HG02970 (cell line): ENCODE measurements at regions not wholly inside any gene's neighbourhood (a gene's known extent, or its start where the extent isn't known, plus 50 kb on each side); places are given as distances from the start of the nearest gene placed in this dataset.
"Not testable (repeated sequence)": the region's sequence is repeated elsewhere in the genome, so short reads cannot be mapped to it uniquely, and the experiment has no call there.

Experiments
- ATAC-seq: cut with Tn5 transposase; IDR thresholded peaks from one replicate; pipeline ENCODE4 v1.9.1; 2021; ENCODE audit warnings: mild to moderate bottlenecking, moderate library complexity, moderate number of reproducible peaks; ENCODE audit not compliant: unreplicated experiment, low FRiP score

DNA sequence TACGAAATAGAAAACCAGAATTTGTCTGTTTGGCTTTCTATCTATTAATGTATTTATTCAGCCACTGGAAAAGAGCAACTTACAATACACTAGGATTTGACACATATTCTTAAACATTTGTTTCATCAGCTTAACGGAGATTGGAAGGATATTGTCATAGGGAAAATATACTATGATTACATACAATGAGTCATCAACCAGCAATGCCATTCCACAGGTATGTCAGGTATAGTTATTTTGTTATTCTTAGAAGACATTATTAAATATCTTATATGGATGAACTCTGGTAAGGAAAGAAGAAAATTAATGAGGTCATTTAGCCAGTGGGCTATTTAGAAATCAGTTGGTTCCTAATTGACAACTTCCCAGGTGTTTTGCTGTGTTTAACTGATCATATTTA lies 926.6 kb downstream of the STIM2 start:
- no peak for ATAC-seq

DNA sequence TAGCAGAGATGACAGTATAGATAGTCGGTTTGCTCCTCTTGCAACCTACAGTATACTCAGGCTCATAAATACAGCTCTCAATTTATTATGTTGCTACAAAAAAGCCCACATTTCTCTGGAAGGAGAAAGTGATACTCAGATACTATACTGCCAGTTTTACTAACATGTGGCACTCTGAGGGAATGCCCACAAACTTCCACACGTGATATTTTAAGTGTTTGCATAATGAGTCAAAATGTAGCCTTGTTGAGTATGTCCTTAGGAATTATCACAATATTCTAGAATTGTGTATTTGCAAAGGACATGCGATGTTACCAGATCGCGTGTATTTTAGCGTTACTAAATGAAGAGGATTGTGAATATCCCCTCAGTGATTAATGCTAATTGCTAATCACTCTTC lies 929.1 kb downstream of the STIM2 start:
- ATAC-seq: no peak

DNA sequence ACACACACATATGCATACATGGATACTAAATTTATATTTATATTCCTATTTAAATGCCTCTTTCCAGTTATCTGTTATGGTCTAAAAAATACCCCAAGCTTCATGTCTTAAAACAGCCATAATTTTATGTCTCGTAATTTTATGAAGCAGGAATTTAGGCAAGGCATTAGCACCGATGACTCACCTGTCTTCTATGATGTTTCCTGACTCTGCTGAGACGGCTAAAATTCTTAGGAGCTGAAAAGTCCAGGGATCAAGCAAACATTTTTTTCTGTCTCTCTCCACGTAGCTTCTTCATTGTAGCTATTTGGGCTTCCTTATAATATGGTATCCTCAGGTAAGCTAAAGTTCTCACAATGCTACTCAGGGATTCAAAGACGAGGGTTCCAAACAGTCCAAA lies 930.3 kb downstream of the STIM2 start:
- ATAC-seq: no peak

DNA sequence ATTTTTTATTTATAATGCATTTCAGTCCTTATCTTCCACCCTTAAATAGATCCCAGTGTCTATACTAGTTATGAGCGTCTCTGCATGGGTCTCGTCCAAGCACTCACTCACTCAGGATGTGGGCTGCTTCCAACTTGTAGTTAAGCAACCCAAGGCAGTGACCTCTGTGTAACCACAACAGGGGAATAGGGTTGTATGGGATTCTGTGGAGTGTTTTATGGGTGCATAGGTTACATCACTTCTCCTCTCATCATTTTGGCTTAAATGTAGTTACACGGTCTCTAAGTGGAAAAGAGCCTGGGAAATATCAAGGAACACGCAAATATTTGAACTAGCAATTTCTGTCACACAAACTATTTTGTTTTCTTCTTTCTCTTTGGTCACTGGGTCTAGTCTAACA lies 931.0 kb downstream of the STIM2 start:
- no peak for ATAC-seq

DNA sequence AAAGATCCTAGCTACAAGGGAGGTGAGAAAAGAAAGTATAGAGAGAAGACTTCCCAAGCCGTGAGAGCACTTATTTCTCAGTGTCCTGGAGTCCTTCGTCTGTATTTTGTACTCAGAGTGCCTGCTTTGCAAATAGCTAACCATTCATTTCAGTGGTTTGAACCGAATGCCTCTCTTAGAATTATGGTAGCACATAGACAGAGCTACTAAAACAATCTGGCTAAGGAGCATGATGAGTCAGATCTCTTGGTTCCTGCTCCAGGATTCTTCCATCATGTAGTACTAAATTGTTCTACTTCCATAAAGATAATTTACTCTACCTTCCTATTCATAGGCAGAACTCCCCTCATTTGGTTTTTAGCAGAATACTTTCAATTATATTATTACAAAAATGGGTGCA lies 946.6 kb downstream of the STIM2 start:
- no peak for ATAC-seq

DNA sequence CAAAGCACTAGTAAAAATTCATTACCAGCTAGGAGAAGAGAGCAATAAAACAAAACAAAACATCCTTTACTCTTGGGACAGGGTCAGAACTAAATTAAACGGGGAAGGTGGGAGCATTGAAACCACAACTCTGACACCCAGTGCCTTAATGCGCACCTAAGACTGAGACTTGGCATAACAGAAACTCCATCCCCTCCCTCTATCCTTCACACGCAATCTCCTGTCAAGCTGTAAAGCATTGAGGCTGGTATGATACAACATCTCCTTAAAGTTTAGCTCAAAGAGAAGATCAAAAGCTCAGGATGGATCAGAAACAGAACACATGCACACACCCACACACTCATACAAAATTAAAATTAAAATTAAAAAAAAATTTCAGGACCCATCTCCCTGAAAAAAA lies 951.3 kb downstream of the STIM2 start:
- no peak for ATAC-seq

DNA sequence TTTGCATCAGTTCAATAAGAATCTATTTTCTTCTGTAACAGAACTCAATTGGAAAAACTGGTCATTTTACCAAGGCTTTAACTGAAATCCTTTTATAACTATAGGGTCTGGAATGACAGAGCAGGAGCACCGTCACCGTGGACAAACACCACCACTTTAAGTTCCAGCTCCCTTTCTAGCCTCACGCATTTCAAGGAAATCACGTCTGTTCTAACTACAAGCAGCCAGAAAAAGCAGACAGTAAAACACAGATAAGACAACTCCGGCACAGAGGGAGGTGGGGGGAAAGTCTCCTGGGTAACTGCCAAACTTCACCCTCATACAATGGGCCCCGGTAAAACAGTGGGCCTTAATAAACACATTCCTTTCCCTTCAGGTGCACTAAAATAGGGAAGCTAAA lies 952.6 kb downstream of the STIM2 start:
- not testable (repeated sequence) for ATAC-seq

DNA sequence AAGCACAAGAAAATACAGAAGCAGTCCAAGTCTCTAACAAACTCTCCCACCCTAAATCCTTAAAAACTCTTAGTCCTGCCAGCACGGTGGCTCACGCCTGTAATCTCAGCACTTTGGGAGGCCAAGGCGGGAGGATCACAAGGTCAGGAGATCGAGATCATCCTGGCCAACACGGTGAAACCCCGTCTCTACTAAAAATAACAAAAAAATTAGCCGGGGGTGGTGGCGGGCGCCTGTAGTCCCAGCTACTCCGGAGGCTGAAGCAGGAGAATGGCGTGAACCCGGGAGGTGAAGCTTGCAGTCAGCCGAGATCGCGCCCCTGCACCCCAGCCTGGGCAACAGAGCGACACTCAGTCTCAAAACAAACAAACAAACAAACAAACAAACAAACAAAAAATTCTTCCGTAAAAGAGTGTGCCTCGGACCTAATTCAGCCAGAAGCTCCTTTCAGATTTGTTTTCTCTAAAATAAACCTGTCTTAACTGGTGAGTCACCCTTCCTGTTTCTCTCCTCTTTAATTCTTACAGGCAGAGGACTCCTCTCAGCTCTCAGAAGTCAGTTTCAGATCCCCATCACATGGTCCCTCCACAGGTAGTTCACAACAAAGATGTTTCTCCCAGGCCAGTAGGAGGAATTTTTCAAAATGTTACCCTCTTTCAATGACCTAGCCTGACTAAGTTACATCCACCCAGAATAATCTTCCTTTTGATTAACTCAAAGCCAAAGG lies 953.2 kb downstream of the STIM2 start:
- ATAC-seq: not testable (repeated sequence)

DNA sequence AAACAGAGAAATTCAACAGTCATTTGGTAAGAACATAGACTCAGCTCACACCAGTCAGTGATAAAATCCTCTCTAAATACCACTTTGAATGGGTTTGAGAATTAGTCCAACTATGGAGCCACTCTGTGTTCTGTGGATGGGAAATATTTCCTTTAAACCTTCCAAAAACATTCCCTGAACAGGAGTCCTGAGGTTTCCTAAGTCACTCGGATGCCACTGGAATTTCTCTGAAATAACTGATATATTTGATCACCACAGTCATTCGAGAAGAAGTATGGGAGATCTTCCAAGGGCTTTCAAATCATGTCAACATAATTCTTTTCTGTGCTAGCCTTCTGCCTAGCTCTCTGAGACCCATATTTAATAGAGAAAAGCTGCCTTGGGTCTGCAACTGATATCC lies 958.6 kb downstream of the STIM2 start:
- no peak for ATAC-seq

DNA sequence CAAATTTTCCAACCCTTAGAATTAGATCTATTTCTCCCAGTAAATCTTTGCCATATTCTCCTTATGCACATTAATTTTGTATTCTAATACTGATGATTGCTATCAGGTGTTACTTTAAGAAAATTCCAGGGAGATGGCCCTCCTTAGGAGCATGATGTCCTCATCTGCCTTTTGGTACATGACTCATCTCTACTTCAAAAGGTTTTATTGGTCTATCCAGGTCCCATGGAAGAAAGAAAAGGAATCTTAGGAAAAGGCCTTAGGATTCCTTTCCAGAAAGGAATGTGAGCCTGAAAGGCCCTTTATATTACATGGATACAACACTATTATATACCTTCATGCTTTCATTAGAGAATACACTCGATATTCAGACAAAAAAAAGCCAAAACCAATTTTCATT lies 968.2 kb downstream of the STIM2 start:
- no peak for ATAC-seq

DNA sequence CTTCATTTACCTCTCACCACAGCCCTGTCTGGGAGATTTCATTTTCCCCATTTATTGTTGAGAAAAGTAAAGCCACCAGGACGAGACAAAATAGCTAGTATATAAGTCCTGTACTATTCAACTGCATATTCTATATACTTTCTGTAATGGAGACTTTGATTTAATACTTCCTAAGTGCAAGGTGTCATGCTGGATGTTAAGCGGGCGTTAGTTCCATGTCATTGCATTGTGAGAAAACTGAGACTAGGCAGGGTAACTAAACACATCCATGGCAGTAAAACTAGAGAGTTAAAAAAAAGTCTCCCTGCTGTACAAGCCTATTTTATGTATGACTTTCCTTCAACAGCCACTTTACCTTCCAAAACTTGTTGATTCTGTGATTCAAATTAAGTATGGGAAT lies 969.6 kb downstream of the STIM2 start:
- ATAC-seq: no peak

DNA sequence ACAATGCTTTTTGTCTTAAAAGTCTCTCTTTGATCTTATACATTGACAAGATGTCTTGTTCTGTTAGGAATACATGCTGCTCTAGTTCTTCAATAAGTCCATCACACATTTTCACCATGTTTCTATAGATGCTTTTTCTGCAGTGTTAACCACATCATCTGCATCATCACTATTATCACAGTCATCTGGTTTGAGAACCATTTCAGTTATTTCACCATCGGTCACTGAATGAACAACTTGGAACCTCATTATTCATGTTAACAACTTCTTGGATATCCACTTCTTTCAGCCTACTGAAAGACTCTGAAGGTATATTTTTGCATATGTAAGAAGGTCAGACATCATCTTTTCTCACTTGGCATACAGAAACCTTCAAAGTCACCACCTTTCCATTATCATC lies 975.2 kb downstream of the STIM2 start:
- no peak for ATAC-seq

DNA sequence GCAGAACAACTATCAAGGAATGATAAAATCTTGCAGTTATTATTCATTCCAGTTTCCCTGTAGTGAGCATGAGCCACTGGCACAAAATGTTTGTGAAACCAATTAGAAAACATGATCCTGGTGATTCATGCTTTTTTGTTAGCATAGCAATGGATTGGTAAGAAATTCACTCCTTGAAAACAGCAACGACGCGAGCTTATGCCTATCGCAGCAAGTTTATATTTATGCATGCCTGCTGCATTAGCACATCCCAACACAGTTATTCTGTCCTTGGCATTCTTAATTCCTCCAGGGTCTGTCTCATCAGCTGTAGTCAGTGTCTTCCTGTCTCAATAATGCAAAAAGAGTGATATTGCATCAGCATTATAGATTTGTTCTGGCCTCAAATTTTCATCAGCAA lies 975.9 kb downstream of the STIM2 start:
- ATAC-seq: no peak

DNA sequence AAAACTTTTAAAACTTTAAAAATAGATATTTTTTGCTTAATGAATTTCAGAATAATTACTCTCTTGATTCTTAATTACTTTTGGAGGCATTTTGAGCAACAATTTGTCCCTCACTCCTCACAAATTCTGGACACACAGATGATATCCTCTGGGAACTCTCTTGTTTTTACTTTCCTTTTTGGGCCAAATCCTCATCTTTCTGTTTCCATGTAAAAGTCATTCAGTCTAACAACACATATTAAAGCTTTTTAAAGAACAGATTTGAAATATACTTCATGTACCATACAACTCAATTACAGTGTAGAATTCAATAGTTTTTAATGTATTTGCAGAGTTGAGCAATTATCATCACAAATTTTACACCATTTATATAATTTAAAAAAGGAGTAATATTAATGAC lies 983.1 kb downstream of the STIM2 start:
- no peak for ATAC-seq

DNA sequence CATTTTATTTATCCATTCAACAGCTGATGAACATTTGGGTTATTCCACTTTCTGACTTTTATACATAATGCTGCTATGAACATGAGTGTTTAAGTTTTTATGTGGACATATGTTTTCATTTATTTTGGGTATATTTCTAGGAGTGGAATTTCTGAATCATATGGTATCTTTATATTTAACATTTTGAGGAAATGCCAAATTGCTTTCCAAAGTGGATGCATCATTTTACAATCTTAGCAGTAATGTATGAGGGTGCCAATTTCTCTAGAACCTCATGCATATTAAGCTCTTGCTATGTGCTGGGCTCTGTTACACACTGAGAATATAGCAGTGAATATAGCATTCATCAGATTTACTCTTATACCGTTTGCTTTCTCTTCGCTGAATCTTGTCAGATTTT lies 983.7 kb downstream of the STIM2 start:
- ATAC-seq: no peak

DNA sequence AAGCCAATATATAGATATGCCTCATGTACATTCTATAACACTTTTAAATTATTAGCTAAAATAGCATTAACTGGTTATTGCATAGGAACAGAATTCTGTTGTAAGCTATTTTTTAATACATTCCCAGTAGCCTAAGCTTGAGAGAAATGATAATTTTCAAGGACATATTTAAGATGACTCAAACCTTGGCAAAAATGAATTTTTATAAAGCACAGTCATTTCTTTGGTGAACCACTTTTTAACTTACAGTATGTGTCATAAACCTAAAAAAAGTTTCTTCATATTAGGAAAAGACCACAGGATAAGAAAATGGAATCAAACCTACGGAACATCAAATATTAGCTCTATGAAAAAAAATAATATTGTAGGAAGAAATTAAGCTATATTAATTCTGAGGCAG lies 986.3 kb downstream of the STIM2 start:
- ATAC-seq: no peak

DNA sequence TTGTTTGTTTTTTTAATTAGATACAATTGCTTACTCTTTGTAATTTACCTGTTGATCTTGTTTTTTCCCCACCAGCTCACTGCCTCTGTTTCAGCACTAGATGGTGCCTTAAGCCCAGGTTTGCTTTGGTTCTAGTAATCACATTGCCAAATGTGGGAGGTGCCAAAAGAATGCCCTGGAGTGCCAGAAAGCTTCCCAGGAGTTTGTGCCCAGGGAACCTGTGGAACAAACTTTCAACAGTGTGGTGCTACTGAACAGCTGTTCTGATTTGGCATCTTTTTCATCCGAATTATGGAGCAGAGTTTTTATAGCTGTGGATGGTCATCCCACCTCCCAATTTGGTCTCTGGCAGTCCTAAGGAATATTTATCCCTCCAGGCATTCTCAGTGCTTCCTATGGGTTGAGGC lies 1000.7 kb downstream of the STIM2 start:
- no peak for ATAC-seq

DNA sequence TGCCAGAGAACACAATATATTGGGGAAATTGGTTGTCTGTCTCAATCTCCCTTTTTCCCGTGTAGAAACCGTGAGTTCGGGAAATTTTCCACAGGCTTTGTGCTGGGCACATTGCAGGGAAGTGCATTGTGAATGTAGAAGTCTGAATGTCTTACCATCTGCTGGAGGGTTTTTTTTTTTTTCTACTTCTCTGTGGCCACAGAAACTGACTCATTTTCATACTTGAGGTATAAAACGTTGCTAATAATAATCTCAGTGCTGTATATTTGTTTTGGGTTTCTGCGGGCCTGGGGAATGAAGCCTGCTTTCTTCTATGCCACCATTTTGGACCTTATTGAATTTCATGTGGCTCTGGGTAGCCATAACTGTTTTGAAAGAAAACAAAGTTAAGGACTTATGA lies 1001.2 kb downstream of the STIM2 start:
- ATAC-seq: no peak

DNA sequence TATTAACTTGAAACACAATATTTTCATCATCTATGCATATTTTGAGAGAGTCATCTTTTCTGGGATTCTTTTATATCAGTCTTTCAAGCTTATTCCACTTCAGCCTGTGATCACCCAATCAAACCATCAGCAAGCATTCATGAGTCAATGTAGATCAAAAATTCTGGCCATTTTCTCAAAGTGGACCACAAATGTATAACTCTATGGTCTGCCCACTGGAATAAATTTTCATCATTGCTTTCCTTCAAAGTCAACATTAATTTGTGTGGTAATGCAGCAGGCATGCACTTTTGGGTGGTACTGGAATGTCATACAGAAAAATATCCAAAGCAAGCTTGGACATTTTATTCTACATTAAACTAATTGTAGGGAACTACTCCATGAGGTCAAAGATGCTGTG lies 1013.0 kb downstream of the STIM2 start:
- no peak for ATAC-seq

DNA sequence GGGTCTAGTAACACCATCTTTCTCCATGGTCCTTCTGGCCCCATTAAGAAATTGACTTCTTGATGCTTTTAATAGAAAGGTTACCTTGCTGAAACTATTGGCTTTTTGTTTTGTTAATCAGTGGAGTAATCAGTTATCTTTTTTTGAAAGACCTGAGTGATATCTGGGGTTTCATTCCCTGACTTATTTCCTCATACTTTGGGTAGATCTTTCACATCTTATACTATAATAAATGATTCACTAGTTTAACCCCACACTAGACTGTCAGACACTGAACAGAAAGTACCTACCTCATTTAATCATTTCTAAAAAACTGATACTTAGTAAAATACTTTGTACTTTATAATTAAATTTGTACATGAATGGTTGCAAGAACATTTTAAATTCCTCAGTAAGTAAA lies 1021.1 kb downstream of the STIM2 start:
- ATAC-seq: peak; percentile 62

DNA sequence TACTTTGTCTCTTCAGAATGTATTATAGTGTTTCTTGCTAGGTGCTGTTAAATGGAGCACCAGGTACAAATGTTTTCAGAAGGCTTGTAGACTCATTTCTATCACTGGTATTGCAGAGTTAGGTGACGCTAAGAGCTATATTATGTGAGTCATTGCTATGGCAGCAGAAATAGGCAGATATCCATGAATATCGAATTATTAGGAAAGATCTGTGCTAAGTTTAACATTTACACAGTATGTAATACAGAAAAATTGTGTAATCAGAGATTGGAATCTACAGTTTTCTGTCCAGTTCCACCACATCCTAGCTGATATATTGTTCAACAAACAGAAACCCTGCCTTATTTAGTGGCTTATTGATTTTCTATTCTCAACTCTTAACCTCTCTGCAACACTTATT lies 1025.5 kb downstream of the STIM2 start:
- no peak for ATAC-seq

DNA sequence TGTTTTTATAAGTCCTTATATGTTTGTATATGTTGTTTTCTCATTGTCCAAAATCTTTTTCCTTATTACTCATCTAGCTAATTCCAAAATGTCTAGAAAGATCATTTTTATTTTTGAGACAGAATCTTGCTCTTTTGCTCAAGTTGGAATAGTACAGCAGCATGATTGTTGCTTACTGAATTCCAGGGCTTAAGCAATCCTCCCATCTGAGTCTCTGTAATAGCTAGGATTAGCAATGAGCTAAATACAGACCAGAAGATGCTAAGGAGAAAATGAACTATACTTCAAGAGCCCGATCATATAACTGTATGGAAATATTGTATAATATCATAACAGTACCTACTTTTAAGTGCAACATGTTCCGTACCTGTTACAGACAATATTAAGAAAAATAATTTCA lies 1027.0 kb downstream of the STIM2 start:
- no peak for ATAC-seq

DNA sequence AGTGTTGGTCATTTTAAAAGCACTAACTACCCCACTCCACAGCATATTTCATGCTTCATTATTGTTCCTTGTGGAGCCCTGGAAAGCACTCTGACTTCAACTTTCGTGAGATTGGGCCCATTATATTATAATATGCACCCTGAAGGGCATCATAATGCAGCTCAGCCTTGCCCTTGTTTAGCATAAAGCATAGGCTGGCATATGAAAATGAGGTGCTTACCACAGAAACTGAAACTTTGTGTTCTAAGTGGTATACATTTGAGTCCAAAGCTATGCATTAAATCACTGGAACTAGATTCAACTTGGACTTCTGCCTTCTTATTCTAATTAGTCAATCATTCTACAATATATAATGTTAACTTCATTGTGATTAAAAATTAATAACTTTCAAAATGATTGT lies 1027.9 kb downstream of the STIM2 start:
- ATAC-seq: no peak
